ENCODE measurements at regions not wholly inside any gene's neighbourhood (a gene's known extent, or its start where the extent isn't known, plus 50 kb on each side); places are given as distances from the start of the nearest gene placed in this dataset.

DNA sequence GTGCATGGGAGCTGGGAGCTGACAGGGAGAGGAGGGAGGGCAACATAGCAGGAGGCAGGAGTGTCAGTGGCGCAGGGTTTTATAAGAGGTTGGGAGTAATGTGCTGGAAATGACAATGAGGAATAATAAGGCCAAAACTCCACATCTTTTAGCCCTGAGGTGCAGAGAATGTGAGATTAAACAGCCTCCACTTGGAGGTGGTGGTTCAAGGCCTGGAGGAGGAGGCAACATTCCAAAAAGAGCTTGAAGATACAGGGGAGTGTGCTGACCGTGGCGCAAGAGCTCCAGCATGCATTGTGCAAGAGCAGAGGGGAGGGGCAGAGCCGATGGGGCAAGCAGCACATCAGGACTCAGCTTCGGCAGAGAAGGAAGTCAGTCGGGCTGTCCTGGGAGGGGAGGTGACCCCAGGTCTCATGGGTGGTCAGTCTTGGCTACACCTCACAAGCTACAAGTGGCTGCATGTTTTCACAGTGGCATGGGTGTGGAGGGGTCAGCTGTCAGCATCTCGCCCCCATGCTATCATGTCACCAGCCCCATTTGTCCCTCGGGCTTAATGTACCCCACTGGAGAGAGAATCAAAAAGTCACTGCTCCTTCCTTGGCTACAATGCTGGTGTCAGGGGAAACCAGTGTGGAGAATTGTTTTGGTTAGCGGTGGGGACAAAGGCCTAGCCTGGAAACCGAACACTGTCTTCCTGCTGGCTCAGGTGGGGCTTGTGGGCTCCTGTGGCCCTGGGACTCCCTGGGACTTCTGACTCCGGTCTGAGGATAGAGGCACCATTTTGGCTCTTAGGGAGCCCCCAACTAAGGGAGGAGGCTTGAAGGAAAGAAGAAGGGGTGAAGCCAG lies 208.0 kb downstream of the ZFP36L2 start:
- TF ChIP-seq, protein P1, sequence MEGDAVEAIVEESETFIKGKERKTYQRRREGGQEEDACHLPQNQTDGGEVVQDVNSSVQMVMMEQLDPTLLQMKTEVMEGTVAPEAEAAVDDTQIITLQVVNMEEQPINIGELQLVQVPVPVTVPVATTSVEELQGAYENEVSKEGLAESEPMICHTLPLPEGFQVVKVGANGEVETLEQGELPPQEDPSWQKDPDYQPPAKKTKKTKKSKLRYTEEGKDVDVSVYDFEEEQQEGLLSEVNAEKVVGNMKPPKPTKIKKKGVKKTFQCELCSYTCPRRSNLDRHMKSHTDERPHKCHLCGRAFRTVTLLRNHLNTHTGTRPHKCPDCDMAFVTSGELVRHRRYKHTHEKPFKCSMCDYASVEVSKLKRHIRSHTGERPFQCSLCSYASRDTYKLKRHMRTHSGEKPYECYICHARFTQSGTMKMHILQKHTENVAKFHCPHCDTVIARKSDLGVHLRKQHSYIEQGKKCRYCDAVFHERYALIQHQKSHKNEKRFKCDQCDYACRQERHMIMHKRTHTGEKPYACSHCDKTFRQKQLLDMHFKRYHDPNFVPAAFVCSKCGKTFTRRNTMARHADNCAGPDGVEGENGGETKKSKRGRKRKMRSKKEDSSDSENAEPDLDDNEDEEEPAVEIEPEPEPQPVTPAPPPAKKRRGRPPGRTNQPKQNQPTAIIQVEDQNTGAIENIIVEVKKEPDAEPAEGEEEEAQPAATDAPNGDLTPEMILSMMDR (optimal IDR thresholded peaks at IDR 0.05 in 1 of 3, IDR thresholded peaks at IDR 0.05 in 1 of 3, conservative IDR thresholded peaks at IDR 0.05 in 1 of 3; ENCODE audit: extremely low read depth in 1 of 3, insufficient read depth in 2 of 3, low read length in 3 of 3): no peak
- TF ChIP-seq EZH2 (IDR thresholded peaks at IDR 0.05; ENCODE audit: low read length): no peak

All from keratinocyte (primary cell).